ENCODE measurements at regions not wholly inside any gene's neighbourhood (a gene's known extent, or its start where the extent isn't known, plus 50 kb on each side); places are given as distances from the start of the nearest gene placed in this dataset.

- Mint-ChIP-seq H3K4me1 (no peaks in the 10 kb centered on the region), H3K36me3 (no peaks in the 10 kb centered on the region), H3K27ac (no peak overlapping the region), H3K9me3 (peaks cover 3% of the 10 kb centered on the region), H3K27me3 (ENCODE audit: low read depth) (no peaks in the 10 kb centered on the region), H3K4me3 (no peak overlapping the region)
- TF ChIP-seq, protein P1, sequence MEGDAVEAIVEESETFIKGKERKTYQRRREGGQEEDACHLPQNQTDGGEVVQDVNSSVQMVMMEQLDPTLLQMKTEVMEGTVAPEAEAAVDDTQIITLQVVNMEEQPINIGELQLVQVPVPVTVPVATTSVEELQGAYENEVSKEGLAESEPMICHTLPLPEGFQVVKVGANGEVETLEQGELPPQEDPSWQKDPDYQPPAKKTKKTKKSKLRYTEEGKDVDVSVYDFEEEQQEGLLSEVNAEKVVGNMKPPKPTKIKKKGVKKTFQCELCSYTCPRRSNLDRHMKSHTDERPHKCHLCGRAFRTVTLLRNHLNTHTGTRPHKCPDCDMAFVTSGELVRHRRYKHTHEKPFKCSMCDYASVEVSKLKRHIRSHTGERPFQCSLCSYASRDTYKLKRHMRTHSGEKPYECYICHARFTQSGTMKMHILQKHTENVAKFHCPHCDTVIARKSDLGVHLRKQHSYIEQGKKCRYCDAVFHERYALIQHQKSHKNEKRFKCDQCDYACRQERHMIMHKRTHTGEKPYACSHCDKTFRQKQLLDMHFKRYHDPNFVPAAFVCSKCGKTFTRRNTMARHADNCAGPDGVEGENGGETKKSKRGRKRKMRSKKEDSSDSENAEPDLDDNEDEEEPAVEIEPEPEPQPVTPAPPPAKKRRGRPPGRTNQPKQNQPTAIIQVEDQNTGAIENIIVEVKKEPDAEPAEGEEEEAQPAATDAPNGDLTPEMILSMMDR (IDR thresholded peaks at IDR 0.05; ENCODE audit: unreplicated experiment) = no peak
- DNase-seq (ENCODE audit: low spot score in 2 of 2, unreplicated experiment in 2 of 2) = no peak
Observed at GRCh38 chr9:115636596-115636995, 517.0 kb upstream of the PAPPA start.

- H3K9me3 Mint-ChIP-seq = peaks cover 3% of the 10 kb centered on the region
- H3K36me3 Mint-ChIP-seq = no peaks in the 10 kb centered on the region
- no peaks in the 10 kb centered on the region for H3K4me1 Mint-ChIP-seq
- TF ChIP-seq, protein P1 (IDR thresholded peaks at IDR 0.05; ENCODE audit: unreplicated experiment) = no peak
- no peak for DNase-seq (ENCODE audit: low spot score in 2 of 2, unreplicated experiment in 2 of 2)
- H3K27ac Mint-ChIP-seq = no peak overlapping the region
- H3K27me3 Mint-ChIP-seq (ENCODE audit: low read depth) = no peaks in the 10 kb centered on the region
- H3K4me3 Mint-ChIP-seq = no peak overlapping the region
Observed at GRCh38 chr9:115637661-115638060, 515.9 kb upstream of the PAPPA start.

DNA sequence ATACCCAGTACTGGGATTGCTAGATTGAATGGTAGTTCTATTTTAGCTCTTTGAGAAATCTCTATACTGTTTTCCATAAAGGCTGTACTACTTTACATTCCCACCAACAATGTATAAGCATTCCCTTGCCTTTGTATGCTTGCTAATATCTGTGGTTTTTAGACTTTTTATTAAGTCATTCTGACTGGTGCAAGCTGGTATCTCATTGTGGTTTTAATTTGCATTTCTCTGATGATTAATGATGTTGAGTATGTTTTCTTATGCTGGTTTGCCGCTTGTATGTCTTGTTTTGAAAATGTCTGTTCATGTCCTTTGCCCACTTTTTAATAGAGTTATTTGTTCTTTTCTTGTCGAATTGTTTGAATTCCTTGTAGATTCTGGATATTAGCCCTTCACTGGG lies 512.7 kb upstream of the PAPPA start:
- Mint-ChIP-seq H3K4me1 (no peaks in the 10 kb centered on the region), H3K9me3 (peaks cover 3% of the 10 kb centered on the region), H3K27ac (no peak overlapping the region), H3K36me3 (no peaks in the 10 kb centered on the region), H3K27me3 (ENCODE audit: low read depth) (no peaks in the 10 kb centered on the region), H3K4me3 (no peak overlapping the region)
- TF ChIP-seq, protein P1 (IDR thresholded peaks at IDR 0.05; ENCODE audit: unreplicated experiment) = no peak
- DNase-seq (ENCODE audit: low spot score in 2 of 2, unreplicated experiment in 2 of 2) = no peak

- Mint-ChIP-seq H3K4me3 (no peak overlapping the region), H3K27ac (no peak overlapping the region), H3K9me3 (peaks cover 3% of the 10 kb centered on the region), H3K4me1 (no peaks in the 10 kb centered on the region), H3K36me3 (no peaks in the 10 kb centered on the region), H3K27me3 (ENCODE audit: low read depth) (no peaks in the 10 kb centered on the region)
- DNase-seq (ENCODE audit: low spot score in 2 of 2, unreplicated experiment in 2 of 2) = no peak
- TF ChIP-seq, protein P1 (IDR thresholded peaks at IDR 0.05; ENCODE audit: unreplicated experiment) = no peak
Observed at GRCh38 chr9:115642285-115642684, 511.3 kb upstream of the PAPPA start.

DNA sequence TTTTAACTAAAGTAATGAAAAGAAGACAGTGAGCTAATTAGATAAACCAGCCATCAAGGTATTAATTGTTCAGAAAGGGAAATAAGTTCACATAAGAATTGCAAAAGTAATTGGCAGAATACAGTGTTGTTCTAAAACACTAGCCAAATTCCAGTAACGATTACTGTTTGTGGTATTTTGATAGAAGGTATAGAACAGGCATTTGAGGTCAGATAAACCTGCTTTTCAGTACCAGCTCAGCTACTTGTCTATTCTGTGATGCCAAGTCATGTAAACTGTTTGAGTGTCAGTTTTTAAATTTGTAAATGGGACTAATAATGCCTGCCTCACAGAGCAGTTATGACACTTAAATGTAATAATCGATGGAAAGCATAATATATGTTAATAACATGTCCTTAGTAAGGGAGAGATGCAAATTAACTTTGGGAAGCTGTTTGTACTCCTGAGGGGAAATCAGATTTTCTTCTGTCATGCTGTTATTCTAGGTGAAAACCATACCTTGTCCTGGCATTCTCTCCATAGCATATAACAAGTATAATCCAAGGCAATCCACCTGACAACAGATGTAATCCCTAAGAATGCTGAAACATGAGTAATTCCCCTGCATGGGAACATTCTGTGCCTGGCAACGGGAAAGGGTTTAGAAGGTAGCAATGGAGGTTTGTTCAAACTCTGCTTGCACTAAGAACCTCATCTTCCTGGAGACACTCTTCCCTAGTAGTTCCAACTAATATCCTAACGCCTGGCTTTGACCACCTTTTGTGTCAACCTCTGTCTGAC lies 509.5 kb upstream of the PAPPA start:
- Mint-ChIP-seq H3K4me3 (no peak overlapping the region), H3K27ac (no peak overlapping the region), H3K4me1 (no peaks in the 10 kb centered on the region), H3K36me3 (no peaks in the 10 kb centered on the region), H3K9me3 (peaks cover 3% of the 10 kb centered on the region), H3K27me3 (ENCODE audit: low read depth) (no peaks in the 10 kb centered on the region)
- TF ChIP-seq, protein P1 (IDR thresholded peaks at IDR 0.05; ENCODE audit: unreplicated experiment) = no peak
- no peak for DNase-seq (ENCODE audit: low spot score in 2 of 2, unreplicated experiment in 2 of 2)

All from mesothelial cell of epicardium (in vitro differentiated cells).